ENCODE measurements at regions not wholly inside any gene's neighbourhood (a gene's known extent, or its start where the extent isn't known, plus 50 kb on each side); places are given as distances from the start of the nearest gene placed in this dataset.

- TF ChIP-seq CTCF (IDR thresholded peaks at IDR 0.05; ENCODE audit: control extremely low read depth in 1 of 3, insufficient read depth in 1 of 3, low read depth in 1 of 3, low read length in 3 of 3) = no peak
- no peak for TF ChIP-seq TCF12 (IDR thresholded peaks at IDR 0.05; ENCODE audit: low read depth, low read length)
- no peak for TF ChIP-seq SAP30 (IDR thresholded peaks at IDR 0.05; ENCODE audit: insufficient read depth, insufficient replicate concordance, low read length)
- TF ChIP-seq SUZ12 (IDR thresholded peaks at IDR 0.05; ENCODE audit: low read length) = no peak
- no peak for TF ChIP-seq ASH2L (IDR thresholded peaks at IDR 0.05; ENCODE audit: low read length)
- TF ChIP-seq BRCA1 (IDR thresholded peaks at IDR 0.05; ENCODE audit: low read depth, low read length) = no peak
These were observed 163.0 kb upstream of the PUM3 start (continued) for GRCh38 chr9:3006851-3007250.
